ENCODE measurements at regions not wholly inside any gene's neighbourhood (a gene's known extent, or its start where the extent isn't known, plus 50 kb on each side); places are given as distances from the start of the nearest gene placed in this dataset.
"Not testable (repeated sequence)": the region's sequence is repeated elsewhere in the genome, so short reads cannot be mapped to it uniquely, and the experiment has no call there.

DNA sequence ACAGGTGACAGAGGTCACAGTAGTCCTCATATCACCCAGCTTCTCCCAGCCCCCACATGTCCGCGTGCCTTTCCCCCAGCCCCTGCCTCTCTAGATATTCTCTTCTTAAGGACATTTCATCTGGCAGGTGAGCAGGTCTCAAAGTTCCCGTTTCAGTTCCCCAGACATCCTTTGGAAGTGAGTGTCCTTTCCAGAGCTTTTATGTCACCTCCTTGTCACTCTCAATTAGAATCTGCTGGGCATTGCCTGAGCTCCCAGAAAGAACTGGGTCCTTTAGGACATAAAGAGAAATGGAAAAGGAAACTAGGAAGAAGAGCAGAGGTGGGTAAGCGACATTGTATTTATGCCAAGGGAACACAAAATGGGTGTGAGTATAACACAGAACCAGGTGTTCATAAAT lies 66.9 kb upstream of the CEP85L start:
- no peak for DNase-seq (ENCODE audit: low spot score in 2 of 2)
- no peak overlapping the region for H3K4me3 ChIP-seq (ENCODE audit: low read depth, poor library complexity, severe bottlenecking)
- intact Hi-C loops (cut with DNase I; ENCODE audit: low total_unique reads): no loop called here
- TF ChIP-seq CTCF (IDR thresholded peaks at IDR 0.05): no peak
- TF ChIP-seq POLR2A (IDR thresholded peaks at IDR 0.05): no peak
- WGBS, 2 donors: 89 to 93% methylated on average over 4 of the region's 4 CpGs

DNA sequence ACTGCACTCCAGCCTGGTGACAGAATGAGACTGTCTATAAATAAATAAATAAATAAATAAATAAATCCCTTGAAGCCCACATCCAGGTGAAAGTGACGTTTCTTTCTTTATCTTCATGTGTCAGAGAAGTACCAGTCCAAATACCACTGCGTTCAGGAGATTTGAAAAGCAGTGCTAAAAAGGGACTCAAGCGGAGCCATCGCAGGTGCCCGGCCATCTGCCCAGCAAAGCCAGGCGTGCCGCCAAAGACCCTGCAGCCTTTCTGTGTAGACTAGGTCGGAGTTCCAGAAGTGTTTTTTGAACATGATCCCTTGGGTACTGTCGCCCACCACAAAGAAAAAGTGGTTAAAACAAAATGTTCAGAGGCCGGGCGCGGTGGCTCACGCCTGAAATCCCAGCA lies 65.7 kb upstream of the CEP85L start:
- 96 to 97% methylated on average over 13 of the region's 13 CpGs for WGBS, 2 donors
- TF ChIP-seq POLR2A (IDR thresholded peaks at IDR 0.05) (no peak), CTCF (IDR thresholded peaks at IDR 0.05) (no peak)

GRCh38 chr6:118715907-118716306 lies 64.5 kb upstream of the CEP85L start:
- H3K4me3 ChIP-seq (ENCODE audit: low read depth, poor library complexity, severe bottlenecking); DNase-seq (ENCODE audit: low spot score in 2 of 2); intact Hi-C loops (cut with DNase I; ENCODE audit: low total_unique reads): not testable (repeated sequence)
- 93 to 95% methylated on average over 4 to 5 of the region's 5 CpGs for WGBS, 2 donors

More for the DNA sequence above, 65.7 kb upstream of the CEP85L start:
- DNase-seq (ENCODE audit: low spot score in 2 of 2): no peak
- no peak overlapping the region for H3K4me3 ChIP-seq (ENCODE audit: low read depth, poor library complexity, severe bottlenecking)
- intact Hi-C loops (cut with DNase I; ENCODE audit: low total_unique reads): no loop called here

- H3K4me3 ChIP-seq (ENCODE audit: low read depth, poor library complexity, severe bottlenecking): no peak overlapping the region
- TF ChIP-seq POLR2A (IDR thresholded peaks at IDR 0.05): no peak
- no peak for TF ChIP-seq CTCF (IDR thresholded peaks at IDR 0.05)
- 84 to 90% methylated on average over 2 of the region's 2 CpGs for WGBS, 2 donors
- no peak for DNase-seq (ENCODE audit: low spot score in 2 of 2)
- intact Hi-C loops (cut with DNase I; ENCODE audit: low total_unique reads): no loop called here
These were observed 64.0 kb upstream of the CEP85L start for GRCh38 chr6:118715376-118715775.

DNA sequence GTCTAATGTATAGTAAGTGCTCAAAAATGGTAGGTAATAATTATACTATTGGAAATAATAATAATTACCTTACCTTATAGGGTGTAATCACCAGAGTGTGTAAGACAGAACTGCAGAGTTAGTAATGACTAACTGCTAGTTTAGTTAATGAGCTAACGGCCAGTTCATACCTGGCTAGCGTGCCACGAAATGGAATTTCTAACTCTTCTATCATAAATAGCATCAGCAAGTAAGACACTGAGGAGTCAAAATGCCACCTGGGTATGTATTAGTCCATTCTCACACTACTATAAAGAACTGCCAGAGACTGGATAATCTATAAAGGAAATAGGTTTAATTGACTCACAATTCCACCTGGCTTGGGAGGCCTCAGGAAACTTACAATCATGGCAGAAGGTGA lies 63.4 kb upstream of the CEP85L start:
- 94 to 97% methylated on average over 3 of the region's 3 CpGs for WGBS, 2 donors
- no peak overlapping the region for H3K4me3 ChIP-seq (ENCODE audit: low read depth, poor library complexity, severe bottlenecking)
- TF ChIP-seq POLR2A (IDR thresholded peaks at IDR 0.05) (no peak), CTCF (IDR thresholded peaks at IDR 0.05) (no peak)
- no peak for DNase-seq (ENCODE audit: low spot score in 2 of 2)
- intact Hi-C loops (cut with DNase I; ENCODE audit: low total_unique reads): no loop called here

- 48 to 57% methylated on average over 3 of the region's 3 CpGs for WGBS, 2 donors
- no peak overlapping the region for H3K4me3 ChIP-seq (ENCODE audit: low read depth, poor library complexity, severe bottlenecking)
- TF ChIP-seq POLR2A (IDR thresholded peaks at IDR 0.05) (no peak), CTCF (IDR thresholded peaks at IDR 0.05) (no peak)
- intact Hi-C loops (cut with DNase I; ENCODE audit: low total_unique reads): no loop called here
- DNase-seq (ENCODE audit: low spot score in 2 of 2): no peak
These were observed 61.6 kb upstream of the CEP85L start for GRCh38 chr6:118712969-118713368.
